GM12878 (cell line): ENCODE measurements at regions not wholly inside any gene's neighbourhood (a gene's known extent, or its start where the extent isn't known, plus 50 kb on each side); places are given as distances from the start of the nearest gene placed in this dataset.

Experiments
- ATAC-seq: fragments of 200-7000 bp; cut with Tn5 transposase; 3 replicates; pipeline ENCODE4 v1.9.1; 2020; ENCODE audit warnings: mild to moderate bottlenecking, moderate library complexity
- BruUV-seq: library from RNA; stranded (reverse); fragments of 400-500 nt; replicated peaks from 2 replicates; lab custom pipeline; 2021; lab: Mats Ljungman, UMichigan
- CTCF ChIA-PET: fragments of 300-600 bp; sonication (Branson Sonifier 250); formaldehyde crosslinking; extraction: SDS; loops from one replicate; lab custom pipeline; 2021; ENCODE audit warnings: inconsistent platforms; lab: Yijun Ruan, JAX
- POLR2A ChIA-PET: fragments of 350-600 bp; formaldehyde crosslinking; extraction: SDS; loops from one replicate; lab custom pipeline; 2021; ENCODE audit warnings: inconsistent platforms; lab: Charles Lee
- RAD21 ChIA-PET: fragments of 300-600 bp; sonication (Branson Sonifier 250); formaldehyde crosslinking; loops from one replicate; lab custom pipeline; 2023; ENCODE audit warnings: antibody characterized with exemption; ENCODE audit not compliant: unreplicated experiment; lab: Charles Lee
- SMC1A ChIA-PET: fragments of 300-600 bp; sonication (Branson Sonifier 250); formaldehyde crosslinking; loops from one replicate; lab custom pipeline; 2023; ENCODE audit not compliant: unreplicated experiment, uncharacterized antibody; lab: Charles Lee
- DNase-seq: peaks from one replicate; pipeline ENCODE4 v3.0.0-alpha.2; 2011; ENCODE audit warnings: low read depth, low spot score
- FAIRE-seq: peaks from 3 replicates; lab custom pipeline; 2011; peaks lifted over from hg19 to GRCh38; lab: Jason Lieb, UNC
- H2AFZ ChIP-seq: 2 replicates; pipeline ENCODE4 v1.6.0; 2011; ENCODE audit warnings: low read depth, low read length, control low read depth; ENCODE audit not compliant: control insufficient read depth
- H3K27ac ChIP-seq: 2 replicates; pipeline ENCODE4 v1.5.1; 2011; ENCODE audit warnings: control low read depth; ENCODE audit not compliant: control insufficient read depth, insufficient read depth
- H3K27me3 ChIP-seq, 2 experiments: replicated peaks in 1 of 2; 2 replicates each; pipeline versions ENCODE4 v1.6.0 to v1.6.1; 2011; ENCODE audit warnings: low read length in 1 of 2; ENCODE audit not compliant: control insufficient read depth in 2 of 2, insufficient read depth in 2 of 2
- H3K36me3 ChIP-seq, 2 experiments: 2 replicates each; pipeline ENCODE4 v1.5.1; 2011; ENCODE audit warnings: low read length in 1 of 2; ENCODE audit not compliant: control insufficient read depth in 2 of 2, insufficient read depth in 2 of 2
- H3K4me1 ChIP-seq: 2 replicates; pipeline ENCODE4 v1.6.1; 2011; ENCODE audit warnings: mild to moderate bottlenecking, low read length, moderate library complexity, mixed read lengths; ENCODE audit not compliant: control insufficient read depth, insufficient read depth
- H3K4me2 ChIP-seq: 2 replicates; pipeline ENCODE4 v1.6.0; 2011; ENCODE audit warnings: control low read depth; ENCODE audit not compliant: control insufficient read depth, insufficient read depth
- H3K4me3 ChIP-seq: fragments of 200-600 bp; sonication (generic); 2 replicates; pipeline ENCODE4 v1.5.1; 2016
- H3K79me2 ChIP-seq: 2 replicates; pipeline ENCODE4 v1.6.0; 2011; ENCODE audit warnings: low read length; ENCODE audit not compliant: control insufficient read depth, insufficient read depth
- H3K9ac ChIP-seq: 2 replicates; pipeline ENCODE4 v1.8.0; 2011; ENCODE audit warnings: low read length, control low read depth, mixed read lengths; ENCODE audit not compliant: control insufficient read depth, insufficient read depth
- H3K9me3 ChIP-seq: replicated peaks from 3 replicates; pipeline ENCODE4 v1.5.1; 2011; ENCODE audit warnings: mild to moderate bottlenecking, low read length; ENCODE audit not compliant: control insufficient read depth, insufficient read depth
- H4K20me1 ChIP-seq: 2 replicates; pipeline ENCODE4 v1.6.0; 2011; ENCODE audit not compliant: control insufficient read depth, insufficient read depth
- E4F1 ChIP-seq: fragments of 450-650 bp; IDR thresholded peaks from 2 replicates; pipeline ENCODE4 v1.6.1; 2018; ENCODE audit warnings: borderline replicate concordance, mild to moderate bottlenecking; ENCODE audit not compliant: partially characterized antibody
- FOXM1 ChIP-seq: IDR thresholded peaks from 2 replicates; pipeline ENCODE4 v1.6.1; 2012; ENCODE audit warnings: low read depth, mild to moderate bottlenecking, inconsistent platforms, low read length, moderate library complexity
- IRF5 ChIP-seq: fragments of 450-650 bp; IDR thresholded peaks from 2 replicates; pipeline ENCODE4 v1.6.1; 2017; ENCODE audit warnings: borderline replicate concordance
- MLLT1 ChIP-seq: fragments of 450-650 bp; IDR thresholded peaks from 2 replicates; pipeline ENCODE4 v1.6.1; 2016; ENCODE audit warnings: mild to moderate bottlenecking
- NFIC ChIP-seq: IDR thresholded peaks from 2 replicates; pipeline ENCODE4 v1.6.1; 2012; ENCODE audit warnings: low read depth, mild to moderate bottlenecking, inconsistent platforms, low read length, moderate library complexity
- NFYB ChIP-seq: IDR thresholded peaks from 2 replicates; pipeline ENCODE4 v1.6.1; 2011; ENCODE audit warnings: low read depth, mild to moderate bottlenecking, low read length, improper control_type of control experiment, moderate library complexity; ENCODE audit not compliant: insufficient read depth
- NR2C1 ChIP-seq: fragments of 450-650 bp; IDR thresholded peaks from 2 replicates; pipeline ENCODE4 v1.6.1; 2017; ENCODE audit warnings: antibody characterized with exemption, mild to moderate bottlenecking, moderate library complexity
- PKNOX1 ChIP-seq: fragments of 450-650 bp; IDR thresholded peaks from 2 replicates; pipeline ENCODE4 v1.6.1; 2016; ENCODE audit warnings: mild to moderate bottlenecking
- PML ChIP-seq: IDR thresholded peaks from 2 replicates; pipeline ENCODE4 v1.6.1; 2012; ENCODE audit warnings: low read length, inconsistent platforms
- RUNX3 ChIP-seq: IDR thresholded peaks from 2 replicates; pipeline ENCODE4 v1.6.1; 2012; ENCODE audit warnings: low read length, inconsistent platforms
- SMAD1 ChIP-seq: fragments of 450-650 bp; IDR thresholded peaks from 2 replicates; pipeline ENCODE4 v1.6.1; 2018; ENCODE audit warnings: mild to moderate bottlenecking, low read depth; ENCODE audit not compliant: partially characterized antibody
- SP1 ChIP-seq: IDR thresholded peaks from one replicate; pipeline ENCODE4 v1.6.1; 2011; ENCODE audit warnings: low read depth, low read length
- STAT1 ChIP-seq: fragments of 450-650 bp; conservative IDR thresholded peaks from 2 replicates; pipeline ENCODE4 v1.6.1; 2014; ENCODE audit warnings: antibody characterized with exemption, mild to moderate bottlenecking
- TBL1XR1 ChIP-seq: IDR thresholded peaks from 2 replicates; pipeline ENCODE4 v1.6.1; 2012; ENCODE audit warnings: low read depth, low read length, improper control_type of control experiment
- TCF12 ChIP-seq: IDR thresholded peaks from 2 replicates; pipeline ENCODE4 v1.6.1; 2011; ENCODE audit warnings: low read depth, mild to moderate bottlenecking, low read length
- YBX1 ChIP-seq: fragments of 450-650 bp; IDR thresholded peaks from 2 replicates; pipeline ENCODE4 v1.6.1; 2016; ENCODE audit warnings: antibody characterized with exemption
- YY1 ChIP-seq: IDR thresholded peaks from 2 replicates; pipeline ENCODE4 v1.6.1; 2011; ENCODE audit warnings: low read depth, mild to moderate bottlenecking, low read length
- ZSCAN29 ChIP-seq: fragments of 450-650 bp; IDR thresholded peaks from 2 replicates; pipeline ENCODE4 v1.6.1; 2017; ENCODE audit warnings: mild to moderate bottlenecking, moderate library complexity
- ZZZ3 ChIP-seq: IDR thresholded peaks from 2 replicates; pipeline ENCODE4 v1.6.1; 2011; ENCODE audit warnings: low read depth; ENCODE audit not compliant: control insufficient read depth, insufficient read length
- WGBS: methylation state at CpG from one replicate; pipeline ENCODE4 v1.1.6; 2016; ENCODE audit warnings: low lambda C conversion rate; ENCODE audit not compliant: insufficient replicate concordance, insufficient coverage; ENCODE audit errors: missing lambda C conversion rate; 5-methylcytosine and 5-hydroxymethylcytosine counted together
- in situ Hi-C: fragments of 300-500 bp; cut with MboI; formaldehyde crosslinking; loops from 9 replicates; pipeline ENCODE4 v1.14.3; 2018; ENCODE audit warnings: mixed read lengths
- intact Hi-C: fragments of 100-400 bp; cut with micrococcal nuclease; formaldehyde crosslinking; loops from one replicate; pipeline ENCODE4 v1.14.2; 2022; ENCODE audit not compliant: unreplicated experiment

GRCh38 chr12:131573631-131574394, 137.1 kb upstream of the SFSWAP start (continued):
- TF ChIP-seq STAT1 = no peak

GRCh38 chr12:131574395-131574771, 136.5 kb upstream of the SFSWAP start:
- no peak overlapping the region for H3K27ac ChIP-seq
- H3K9me3 ChIP-seq = no peaks in the 10 kb centered on the region
- no peak for FAIRE-seq
- ChIA-PET CTCF (no interaction called here), RAD21 (no interaction called here), POLR2A (no interaction called here), SMC1A (interaction anchor here (0.8 kb wide), 1 partner anchor 13 kb away, joined by 3 read pairs; no protein-coding TSS in a partner anchor)
- H3K36me3 ChIP-seq = no peaks in the 10 kb centered on the region
- no peak for ATAC-seq
- no peak overlapping the region for H3K9ac ChIP-seq
- H3K27me3 ChIP-seq = no peaks in the 10 kb centered on the region; a peak in 1 of 4 replicates
- H2AFZ ChIP-seq = no peak overlapping the region
- in situ Hi-C loops (no loop called here), intact Hi-C loops (no loop called here)
- no peaks in the 10 kb centered on the region; the same call in 1 of the 2 replicates for H4K20me1 ChIP-seq
- TF ChIP-seq TCF12 (no peak), ZZZ3 (no peak), NR2C1 (no peak), IRF5 (no peak), ZSCAN29 (no peak), FOXM1 (no peak), RUNX3 (no peak), MLLT1 (no peak), SP1 (no peak), PKNOX1 (no peak), NFIC (no peak), TBL1XR1 (no peak), YY1 (no peak), YBX1 (no peak), E4F1 (no peak), SMAD1 (no peak), PML (no peak), NFYB (no peak)
- H3K79me2 ChIP-seq = no peaks in the 10 kb centered on the region
- no peaks in the 10 kb centered on the region for H3K4me1 ChIP-seq
- WGBS = 22% methylated on average over 10 of the region's 10 CpGs
- H3K4me3 ChIP-seq = no peak overlapping the region
- H3K4me2 ChIP-seq = no peak overlapping the region
- BruUV-seq = no TSS peak
- DNase-seq = no peak
